HL-60 (cell line): ENCODE measurements at regions not wholly inside any gene's neighbourhood (a gene's known extent, or its start where the extent isn't known, plus 50 kb on each side); places are given as distances from the start of the nearest gene placed in this dataset.

ENCODE experiments used
- POLR2AphosphoS5 ChIP-seq: IDR thresholded peaks from 2 replicates; pipeline ENCODE4 v1.6.1; 2012; ENCODE audit warnings: low read depth
- TF ChIP-seq, protein P1 (sequence below): IDR thresholded peaks from one replicate; pipeline ENCODE4 v1.5.1; 2011; ENCODE audit warnings: low read length, control low read depth, inconsistent platforms; ENCODE audit not compliant: insufficient read depth
- TF ChIP-seq, protein P2 (sequence below): IDR thresholded peaks from 2 replicates; pipeline ENCODE4 v1.6.1; 2012; ENCODE audit warnings: low read depth; ENCODE audit not compliant: insufficient replicate concordance

DNA sequence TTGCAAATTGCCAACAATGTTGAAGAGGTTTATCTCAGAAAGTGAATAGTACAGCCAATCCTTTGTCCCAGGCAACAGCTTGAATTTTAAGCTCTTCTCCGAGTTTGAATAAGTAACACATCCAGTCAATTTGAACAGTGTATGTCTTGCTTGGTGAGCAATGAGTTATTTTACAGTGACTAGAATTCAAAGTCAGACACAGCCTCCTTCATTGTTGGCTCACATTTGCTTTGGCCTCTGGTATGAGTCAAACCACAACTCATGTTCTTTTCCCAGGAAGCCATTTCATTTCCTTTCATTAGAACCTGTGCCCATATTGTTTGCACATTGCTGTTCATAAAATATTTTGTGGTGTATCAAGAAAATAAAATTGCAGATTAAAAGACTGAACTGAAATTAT is 622.0 kb upstream of the DAB2 start:
- TF ChIP-seq POLR2AphosphoS5: no peak
- TF ChIP-seq, protein P1, sequence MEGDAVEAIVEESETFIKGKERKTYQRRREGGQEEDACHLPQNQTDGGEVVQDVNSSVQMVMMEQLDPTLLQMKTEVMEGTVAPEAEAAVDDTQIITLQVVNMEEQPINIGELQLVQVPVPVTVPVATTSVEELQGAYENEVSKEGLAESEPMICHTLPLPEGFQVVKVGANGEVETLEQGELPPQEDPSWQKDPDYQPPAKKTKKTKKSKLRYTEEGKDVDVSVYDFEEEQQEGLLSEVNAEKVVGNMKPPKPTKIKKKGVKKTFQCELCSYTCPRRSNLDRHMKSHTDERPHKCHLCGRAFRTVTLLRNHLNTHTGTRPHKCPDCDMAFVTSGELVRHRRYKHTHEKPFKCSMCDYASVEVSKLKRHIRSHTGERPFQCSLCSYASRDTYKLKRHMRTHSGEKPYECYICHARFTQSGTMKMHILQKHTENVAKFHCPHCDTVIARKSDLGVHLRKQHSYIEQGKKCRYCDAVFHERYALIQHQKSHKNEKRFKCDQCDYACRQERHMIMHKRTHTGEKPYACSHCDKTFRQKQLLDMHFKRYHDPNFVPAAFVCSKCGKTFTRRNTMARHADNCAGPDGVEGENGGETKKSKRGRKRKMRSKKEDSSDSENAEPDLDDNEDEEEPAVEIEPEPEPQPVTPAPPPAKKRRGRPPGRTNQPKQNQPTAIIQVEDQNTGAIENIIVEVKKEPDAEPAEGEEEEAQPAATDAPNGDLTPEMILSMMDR: no peak
- TF ChIP-seq, protein P2, sequence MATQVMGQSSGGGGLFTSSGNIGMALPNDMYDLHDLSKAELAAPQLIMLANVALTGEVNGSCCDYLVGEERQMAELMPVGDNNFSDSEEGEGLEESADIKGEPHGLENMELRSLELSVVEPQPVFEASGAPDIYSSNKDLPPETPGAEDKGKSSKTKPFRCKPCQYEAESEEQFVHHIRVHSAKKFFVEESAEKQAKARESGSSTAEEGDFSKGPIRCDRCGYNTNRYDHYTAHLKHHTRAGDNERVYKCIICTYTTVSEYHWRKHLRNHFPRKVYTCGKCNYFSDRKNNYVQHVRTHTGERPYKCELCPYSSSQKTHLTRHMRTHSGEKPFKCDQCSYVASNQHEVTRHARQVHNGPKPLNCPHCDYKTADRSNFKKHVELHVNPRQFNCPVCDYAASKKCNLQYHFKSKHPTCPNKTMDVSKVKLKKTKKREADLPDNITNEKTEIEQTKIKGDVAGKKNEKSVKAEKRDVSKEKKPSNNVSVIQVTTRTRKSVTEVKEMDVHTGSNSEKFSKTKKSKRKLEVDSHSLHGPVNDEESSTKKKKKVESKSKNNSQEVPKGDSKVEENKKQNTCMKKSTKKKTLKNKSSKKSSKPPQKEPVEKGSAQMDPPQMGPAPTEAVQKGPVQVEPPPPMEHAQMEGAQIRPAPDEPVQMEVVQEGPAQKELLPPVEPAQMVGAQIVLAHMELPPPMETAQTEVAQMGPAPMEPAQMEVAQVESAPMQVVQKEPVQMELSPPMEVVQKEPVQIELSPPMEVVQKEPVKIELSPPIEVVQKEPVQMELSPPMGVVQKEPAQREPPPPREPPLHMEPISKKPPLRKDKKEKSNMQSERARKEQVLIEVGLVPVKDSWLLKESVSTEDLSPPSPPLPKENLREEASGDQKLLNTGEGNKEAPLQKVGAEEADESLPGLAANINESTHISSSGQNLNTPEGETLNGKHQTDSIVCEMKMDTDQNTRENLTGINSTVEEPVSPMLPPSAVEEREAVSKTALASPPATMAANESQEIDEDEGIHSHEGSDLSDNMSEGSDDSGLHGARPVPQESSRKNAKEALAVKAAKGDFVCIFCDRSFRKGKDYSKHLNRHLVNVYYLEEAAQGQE: no peak
